GM18907 (cell line): ENCODE measurements at regions not wholly inside any gene's neighbourhood (a gene's known extent, or its start where the extent isn't known, plus 50 kb on each side); places are given as distances from the start of the nearest gene placed in this dataset.
"Not testable (repeated sequence)": the region's sequence is repeated elsewhere in the genome, so short reads cannot be mapped to it uniquely, and the experiment has no call there.

Experiments used
- ATAC-seq: cut with Tn5 transposase; IDR thresholded peaks from one replicate; pipeline ENCODE4 v1.9.1; 2021; ENCODE audit warnings: mild to moderate bottlenecking, moderate library complexity; ENCODE audit not compliant: unreplicated experiment

DNA sequence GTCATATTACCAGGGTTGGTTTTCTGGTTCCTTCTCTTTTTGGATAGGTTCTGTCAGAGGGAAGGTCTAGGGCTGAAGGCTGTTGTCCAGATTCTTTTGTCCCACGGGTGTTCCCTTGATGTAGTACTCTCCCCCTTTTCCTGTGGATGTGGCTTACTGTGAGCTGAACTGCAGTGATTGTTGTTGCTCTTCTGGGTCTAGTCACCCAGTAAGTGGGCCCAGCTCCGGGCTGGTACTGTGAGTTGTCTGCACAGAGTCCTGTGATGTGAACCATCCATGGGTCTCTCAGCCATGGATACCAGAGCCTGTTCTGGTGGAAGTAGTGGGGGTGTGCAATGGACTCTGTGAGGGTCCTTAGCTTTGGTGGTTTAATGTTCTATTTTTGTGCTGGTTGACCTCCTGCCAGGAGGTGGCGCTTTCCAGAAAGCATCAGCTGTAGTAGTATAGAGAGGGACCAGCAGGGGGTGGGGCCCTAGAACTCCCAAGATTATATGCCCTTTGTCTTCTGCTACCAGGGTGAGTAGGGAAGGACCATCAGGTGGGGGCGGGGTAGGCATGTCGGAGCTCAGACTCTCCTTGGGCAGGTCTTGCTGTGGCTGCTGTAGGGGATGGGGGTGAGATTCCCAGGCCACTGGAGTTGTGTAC lies 99.4 kb upstream of the CHST15 start:
- not testable (repeated sequence) for ATAC-seq

GRCh38 chr10:124190476-124190875 lies 97.1 kb upstream of the CHST15 start:
- ATAC-seq: not testable (repeated sequence)

GRCh38 chr10:124186956-124187355 lies 93.6 kb upstream of the CHST15 start:
- no peak for ATAC-seq

DNA sequence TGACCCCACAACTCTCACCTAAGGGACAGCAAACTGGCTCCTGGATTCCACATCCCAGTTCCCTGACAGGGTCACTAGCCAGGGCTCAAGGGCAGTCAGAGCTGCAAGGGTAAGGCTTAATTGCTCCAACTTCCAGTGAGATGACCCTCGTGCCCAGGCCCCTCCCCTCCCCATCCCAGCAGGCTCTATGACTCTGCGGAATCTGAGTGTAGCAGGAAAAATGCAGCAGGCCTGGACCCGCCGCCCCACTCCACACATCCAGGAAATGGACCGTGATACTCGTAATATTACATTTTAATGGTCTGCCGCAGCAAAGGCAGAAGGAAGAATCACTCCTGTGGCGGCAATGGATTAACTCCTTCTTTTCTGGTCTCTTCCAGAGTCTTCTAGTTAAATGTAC lies 91.7 kb upstream of the CHST15 start:
- ATAC-seq: no peak

GRCh38 chr10:124184208-124184830 lies 90.9 kb upstream of the CHST15 start:
- no peak for ATAC-seq

- no peak for ATAC-seq
Observed at GRCh38 chr10:124183617-124184016, 90.2 kb upstream of the CHST15 start.

GRCh38 chr10:124182088-124182541 lies 88.7 kb upstream of the CHST15 start:
- no peak for ATAC-seq

GRCh38 chr10:124181656-124182055 lies 88.3 kb upstream of the CHST15 start:
- no peak for ATAC-seq

DNA sequence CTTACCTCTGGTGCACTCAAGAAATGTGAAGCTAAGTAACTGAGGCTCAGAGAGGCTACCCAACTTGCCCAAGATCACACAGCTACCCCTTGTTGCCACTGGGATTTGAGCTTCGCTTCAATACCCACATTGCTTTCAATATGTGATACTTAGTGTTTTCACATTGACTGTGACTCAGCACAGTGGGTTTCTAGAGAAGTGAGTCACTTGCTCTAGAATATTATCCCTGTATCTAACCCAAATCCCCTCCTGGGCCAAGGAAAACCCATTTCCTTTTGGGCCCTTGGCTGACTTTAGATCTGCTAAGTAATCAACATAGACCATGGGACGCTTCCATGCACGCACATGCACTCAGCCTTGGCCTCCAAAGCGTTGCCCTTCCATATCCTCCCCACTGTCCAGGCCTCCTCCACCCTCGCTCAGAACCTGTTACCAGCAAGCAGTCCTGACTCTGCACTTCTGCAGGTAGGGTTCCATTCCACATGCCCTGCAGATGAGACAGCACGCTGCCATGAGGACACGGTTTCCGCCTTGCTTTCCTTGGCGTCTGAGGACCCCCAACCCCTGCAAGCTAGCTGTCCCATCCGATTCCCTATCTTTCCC lies 87.7 kb upstream of the CHST15 start:
- no peak for ATAC-seq

GRCh38 chr10:124180044-124180745 lies 86.8 kb upstream of the CHST15 start:
- ATAC-seq: no peak

DNA sequence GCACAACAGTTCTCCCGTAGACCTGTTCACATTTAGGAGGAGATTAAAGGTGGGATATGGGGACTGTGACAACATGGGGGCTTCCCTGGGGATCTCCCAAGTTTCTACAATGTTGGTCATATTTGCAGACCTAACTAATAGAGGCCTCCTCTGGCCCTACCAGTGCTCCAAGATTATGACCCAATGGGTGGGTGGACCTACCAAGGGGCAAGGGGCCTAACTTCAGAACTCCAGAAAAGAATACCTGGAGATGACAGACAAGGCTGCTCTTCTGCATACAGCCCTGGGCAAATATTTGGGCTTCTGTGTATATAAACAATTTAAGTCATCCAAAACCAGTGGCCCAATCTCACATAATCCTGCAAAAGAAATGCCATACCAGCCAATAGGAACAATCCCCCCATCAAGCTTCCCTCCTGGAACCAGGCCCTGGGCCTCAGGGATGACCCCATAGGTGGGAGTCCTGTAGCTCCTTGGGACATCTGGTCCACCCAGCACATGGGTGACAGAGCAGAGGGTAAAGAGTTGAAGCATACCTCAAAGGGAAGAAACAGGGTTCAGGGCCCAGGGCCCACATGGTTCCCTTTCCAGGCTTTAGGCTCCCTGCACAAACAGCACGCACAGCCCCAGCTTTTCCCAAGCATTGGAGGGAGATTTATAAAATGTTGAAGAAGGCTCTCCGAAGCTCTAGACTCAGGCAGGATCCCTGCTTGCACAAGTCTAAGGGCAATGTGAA lies 86.1 kb upstream of the CHST15 start:
- no peak for ATAC-seq

DNA sequence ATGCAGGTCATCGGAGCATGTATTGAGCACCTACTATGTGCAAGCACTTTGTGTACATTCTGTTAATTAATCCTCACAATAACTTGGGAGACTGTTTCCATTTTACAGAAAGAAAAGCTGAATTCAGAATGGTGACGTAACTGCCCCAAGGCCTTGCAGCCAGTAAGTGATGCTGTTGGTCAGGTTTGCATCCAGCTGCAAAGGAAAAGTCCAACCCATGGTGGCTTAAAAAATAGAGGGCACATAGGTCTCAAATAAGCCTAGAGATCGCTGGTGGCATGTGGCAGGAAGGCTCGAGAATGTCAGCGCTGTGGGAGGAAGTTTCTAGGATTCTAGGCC lies 83.8 kb upstream of the CHST15 start:
- no peak for ATAC-seq

DNA sequence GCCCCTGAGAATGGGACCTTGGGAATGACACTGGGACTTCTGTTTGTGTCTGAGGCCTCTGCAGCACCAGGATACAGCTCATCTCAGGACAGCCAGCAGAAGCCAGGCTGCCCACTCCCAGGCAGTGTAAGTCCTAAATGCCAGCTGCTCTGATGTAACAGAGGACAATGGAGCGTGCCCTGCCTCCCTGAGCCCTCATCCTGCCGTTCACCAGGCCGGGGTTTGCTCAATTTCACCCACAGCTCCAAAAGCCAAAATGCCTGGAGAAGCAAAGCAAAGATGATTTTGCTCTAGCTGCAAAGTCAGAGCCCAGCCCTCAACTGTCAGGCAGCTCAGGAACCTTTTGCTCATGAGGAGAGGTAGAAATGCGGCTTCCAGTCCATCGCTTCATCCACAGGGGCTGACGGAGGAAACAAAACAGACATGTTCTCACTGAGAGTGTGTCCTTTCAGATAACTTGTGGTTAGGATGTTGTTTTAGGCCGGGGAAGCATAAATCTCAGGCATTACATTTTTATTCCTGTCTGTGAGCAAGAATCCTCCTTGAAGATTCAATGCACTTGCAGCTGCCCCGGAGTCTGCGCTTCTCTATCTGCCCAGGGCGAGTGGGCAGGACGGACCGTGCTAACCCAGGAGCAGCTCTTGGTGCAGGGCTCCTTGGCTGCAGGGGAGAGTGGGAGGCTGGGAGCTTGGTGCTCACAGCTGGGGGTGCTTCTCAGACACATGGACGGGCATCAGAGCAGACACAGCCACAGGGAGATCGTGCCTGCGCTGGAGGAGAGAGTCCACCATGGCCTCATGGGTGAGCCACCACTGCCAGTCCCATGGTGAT lies 83.2 kb upstream of the CHST15 start:
- no peak for ATAC-seq

GRCh38 chr10:124175701-124176348 lies 82.4 kb upstream of the CHST15 start:
- no peak for ATAC-seq

- ATAC-seq: no peak
Observed at GRCh38 chr10:124174673-124175645, 81.6 kb upstream of the CHST15 start.

DNA sequence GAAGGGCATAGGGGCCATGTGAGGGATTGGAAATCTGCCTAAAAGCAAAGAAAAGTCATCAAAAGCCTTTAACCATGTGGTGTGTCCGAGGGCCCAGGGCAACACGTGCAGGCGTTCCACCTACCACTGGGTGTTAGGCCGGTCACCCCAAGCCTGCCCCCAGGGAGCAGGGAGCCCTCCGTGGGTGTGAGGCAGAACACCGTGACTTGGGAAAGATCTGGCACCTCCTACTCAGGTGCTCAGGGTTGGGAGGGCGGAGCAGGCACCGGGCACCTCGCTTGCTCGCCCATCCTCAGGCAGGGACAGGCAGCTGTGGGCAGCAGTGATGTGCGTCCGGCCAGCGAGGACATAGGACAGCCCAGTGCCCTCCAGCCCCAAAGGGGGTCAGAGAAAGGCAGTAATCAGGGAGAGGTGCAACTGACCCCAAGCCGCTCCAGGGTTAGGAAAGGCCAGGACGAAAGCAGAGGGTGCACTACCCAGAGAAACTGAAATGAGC lies 80.7 kb upstream of the CHST15 start:
- no peak for ATAC-seq

DNA sequence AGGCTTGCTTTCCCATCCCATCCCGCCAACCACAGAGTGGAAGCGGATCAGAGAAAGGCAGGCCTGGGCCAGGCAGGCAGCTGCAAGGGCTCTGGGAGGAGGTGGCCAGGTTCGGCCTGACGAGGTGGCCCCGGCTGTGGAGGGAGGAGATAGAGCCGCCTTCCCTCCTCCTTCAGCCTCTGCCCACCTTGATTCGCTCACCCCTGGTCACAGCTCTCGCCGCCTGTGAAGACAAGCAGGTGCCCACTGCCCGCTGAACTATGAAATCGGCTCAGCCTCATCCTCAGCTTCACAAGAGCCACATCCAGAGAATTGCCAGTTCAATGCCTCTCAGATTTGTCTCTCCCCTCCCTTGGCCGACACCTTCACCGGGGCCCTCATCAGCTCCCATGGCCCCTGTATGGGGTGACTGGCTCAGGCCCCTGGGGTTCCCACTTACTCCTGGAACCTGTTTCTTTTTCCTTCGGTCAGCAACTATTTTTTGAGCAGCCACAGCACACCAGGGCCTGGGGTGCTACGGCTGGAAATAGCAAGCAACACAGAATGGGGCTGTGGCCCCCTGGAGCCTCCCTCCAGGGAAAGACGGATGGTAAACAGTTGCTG lies 80.0 kb upstream of the CHST15 start:
- ATAC-seq: no peak
